Effector memory CD8-positive, alpha-beta T cell (primary cell): ENCODE measurements at regions not wholly inside any gene's neighbourhood (a gene's known extent, or its start where the extent isn't known, plus 50 kb on each side); places are given as distances from the start of the nearest gene placed in this dataset.

Source experiments
- ATAC-seq: fragments of 150-1000 bp; cut with Tn5 transposase; replicated peaks from 2 replicates; pipeline ENCODE4 v1.10.0; 2021; ENCODE audit warnings: mild to moderate bottlenecking, moderate library complexity
- DNase-seq, 3 experiments: peaks; one replicate each; pipeline ENCODE4 v3.0.0; 2021
- H3K27ac Mint-ChIP-seq, 2 donors: one replicate each; pipeline ENCODE4 v1.8.0; 2022; ENCODE audit warnings: mild to moderate bottlenecking in 2 of 2, mixed read lengths in 2 of 2, moderate library complexity in 2 of 2
- H3K27me3 Mint-ChIP-seq, 2 donors: one replicate each; pipeline ENCODE4 v1.8.0; 2022; ENCODE audit warnings: mixed read lengths in 2 of 2
- H3K36me3 Mint-ChIP-seq: one replicate; pipeline ENCODE4 v1.8.0; 2022; ENCODE audit warnings: mild to moderate bottlenecking, moderate library complexity, mixed read lengths; ENCODE audit not compliant: insufficient read depth
- H3K4me1 Mint-ChIP-seq, 2 donors: one replicate each; pipeline ENCODE4 v1.8.0; 2022; ENCODE audit warnings: low read depth in 2 of 2, mixed read lengths in 2 of 2
- H3K4me3 Mint-ChIP-seq, 2 donors: one replicate each; pipeline ENCODE4 v1.8.0; 2022; ENCODE audit warnings: mild to moderate bottlenecking in 2 of 2, mixed read lengths in 2 of 2, moderate library complexity in 2 of 2
- H3K9me3 Mint-ChIP-seq, 2 donors: one replicate each; pipeline ENCODE4 v1.8.0; 2022; ENCODE audit warnings: mixed read lengths in 2 of 2

DNA sequence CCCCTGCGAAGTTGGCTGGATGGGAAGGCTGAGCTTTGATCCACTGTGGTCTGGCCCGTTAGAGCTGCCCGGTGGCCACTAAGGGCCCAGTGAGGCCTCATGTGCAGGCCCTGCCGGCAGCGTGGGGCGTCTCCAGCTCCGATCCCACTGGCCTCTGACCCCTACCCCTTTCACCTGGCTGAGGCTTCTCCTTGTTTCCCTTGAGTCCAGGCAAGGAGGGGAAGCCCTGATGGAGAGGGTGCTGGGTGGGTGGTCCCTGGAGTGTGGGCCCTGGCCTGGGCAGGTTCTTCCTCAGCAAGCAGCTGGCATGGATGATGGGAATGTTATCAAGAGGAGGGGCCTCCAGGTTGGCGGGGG, 356.8 kb downstream of the SEC14L1 start:
- Mint-ChIP-seq H3K4me3 (no peak overlapping the region), H3K4me1 (peaks cover 13% of the 10 kb centered on the region in 2 donors), H3K36me3 (peaks cover 74% of the 10 kb centered on the region), H3K27me3 (no peaks in the 10 kb centered on the region), H3K27ac (no peak overlapping the region), H3K9me3 (no peaks in the 10 kb centered on the region)
- no peak for ATAC-seq
- DNase-seq = no peak

GRCh38 chr17:77498091-77498741, 357.4 kb downstream of the SEC14L1 start:
- no peak for DNase-seq
- no peaks in the 10 kb centered on the region for H3K9me3 Mint-ChIP-seq
- H3K4me1 Mint-ChIP-seq = peaks cover 11 to 13% of the 10 kb centered on the region in 2 donors
- H3K27me3 Mint-ChIP-seq = no peaks in the 10 kb centered on the region
- no peak overlapping the region for H3K4me3 Mint-ChIP-seq
- no peak for ATAC-seq
- peak overlapping the region in 1 of 2 donors; percentile 46 for H3K27ac Mint-ChIP-seq
- peaks cover 71% of the 10 kb centered on the region for H3K36me3 Mint-ChIP-seq

GRCh38 chr17:77498791-77499698, 358.3 kb downstream of the SEC14L1 start:
- no peak for DNase-seq
- no peak overlapping the region for H3K4me3 Mint-ChIP-seq
- H3K36me3 Mint-ChIP-seq = peaks cover 63% of the 10 kb centered on the region
- H3K27me3 Mint-ChIP-seq = no peaks in the 10 kb centered on the region
- no peaks in the 10 kb centered on the region for H3K9me3 Mint-ChIP-seq
- peaks cover 11 to 13% of the 10 kb centered on the region in 2 donors for H3K4me1 Mint-ChIP-seq
- ATAC-seq = no peak
- H3K27ac Mint-ChIP-seq = peak overlapping the region; percentile 46 to 79

DNA sequence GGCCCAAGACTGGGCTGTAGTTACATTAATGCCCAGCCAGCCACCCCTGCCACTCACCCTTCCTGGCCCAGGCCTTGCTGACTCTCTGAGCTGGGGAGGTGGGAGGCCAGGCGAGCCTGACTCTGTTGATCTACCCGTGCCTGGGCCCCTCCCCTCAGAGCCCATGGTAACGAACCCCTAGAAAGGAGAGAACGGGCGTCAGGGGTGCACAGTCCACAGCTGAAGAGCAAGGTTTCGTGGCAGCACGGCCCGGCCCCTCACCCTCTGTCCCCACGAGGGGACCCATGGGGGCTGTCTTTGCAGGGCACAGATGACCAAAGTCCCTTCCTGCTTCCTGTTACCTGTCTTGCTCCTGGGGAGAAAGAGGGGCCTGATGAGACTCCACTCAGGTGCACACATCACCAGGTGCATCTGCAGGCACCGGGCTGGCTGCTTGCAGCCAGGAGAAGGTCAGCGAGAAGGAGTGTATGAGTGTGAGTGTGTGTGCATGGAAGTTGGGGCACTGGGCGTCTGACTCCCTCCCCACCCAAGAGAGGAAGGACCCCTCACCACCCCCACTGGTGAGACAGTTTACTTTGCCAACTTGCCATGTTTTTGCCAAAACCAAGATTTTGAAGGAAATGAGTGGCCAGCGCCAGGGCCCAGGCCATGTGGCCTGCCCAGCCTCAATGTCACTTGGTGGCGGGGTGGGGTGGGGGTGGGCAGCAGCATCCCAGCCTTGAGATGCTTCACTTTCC, 359.1 kb downstream of the SEC14L1 start:
- no peaks in the 10 kb centered on the region for H3K9me3 Mint-ChIP-seq
- peak overlapping the region; percentile 46 to 79 for H3K27ac Mint-ChIP-seq
- ATAC-seq (no peak), DNase-seq (no peak)
- no peaks in the 10 kb centered on the region for H3K27me3 Mint-ChIP-seq
- H3K36me3 Mint-ChIP-seq = peaks cover 55% of the 10 kb centered on the region
- H3K4me3 Mint-ChIP-seq = no peak overlapping the region
- H3K4me1 Mint-ChIP-seq = peaks cover 10 to 11% of the 10 kb centered on the region in 2 donors

- Mint-ChIP-seq H3K27ac (no peak overlapping the region), H3K4me1 (peaks cover 7% of the 10 kb centered on the region in 2 donors), H3K36me3 (peaks cover 43% of the 10 kb centered on the region), H3K4me3 (no peak overlapping the region), H3K27me3 (no peaks in the 10 kb centered on the region), H3K9me3 (no peaks in the 10 kb centered on the region)
- no peak for DNase-seq
- no peak for ATAC-seq
These were observed 360.4 kb downstream of the SEC14L1 start for GRCh38 chr17:77501101-77501566.

DNA sequence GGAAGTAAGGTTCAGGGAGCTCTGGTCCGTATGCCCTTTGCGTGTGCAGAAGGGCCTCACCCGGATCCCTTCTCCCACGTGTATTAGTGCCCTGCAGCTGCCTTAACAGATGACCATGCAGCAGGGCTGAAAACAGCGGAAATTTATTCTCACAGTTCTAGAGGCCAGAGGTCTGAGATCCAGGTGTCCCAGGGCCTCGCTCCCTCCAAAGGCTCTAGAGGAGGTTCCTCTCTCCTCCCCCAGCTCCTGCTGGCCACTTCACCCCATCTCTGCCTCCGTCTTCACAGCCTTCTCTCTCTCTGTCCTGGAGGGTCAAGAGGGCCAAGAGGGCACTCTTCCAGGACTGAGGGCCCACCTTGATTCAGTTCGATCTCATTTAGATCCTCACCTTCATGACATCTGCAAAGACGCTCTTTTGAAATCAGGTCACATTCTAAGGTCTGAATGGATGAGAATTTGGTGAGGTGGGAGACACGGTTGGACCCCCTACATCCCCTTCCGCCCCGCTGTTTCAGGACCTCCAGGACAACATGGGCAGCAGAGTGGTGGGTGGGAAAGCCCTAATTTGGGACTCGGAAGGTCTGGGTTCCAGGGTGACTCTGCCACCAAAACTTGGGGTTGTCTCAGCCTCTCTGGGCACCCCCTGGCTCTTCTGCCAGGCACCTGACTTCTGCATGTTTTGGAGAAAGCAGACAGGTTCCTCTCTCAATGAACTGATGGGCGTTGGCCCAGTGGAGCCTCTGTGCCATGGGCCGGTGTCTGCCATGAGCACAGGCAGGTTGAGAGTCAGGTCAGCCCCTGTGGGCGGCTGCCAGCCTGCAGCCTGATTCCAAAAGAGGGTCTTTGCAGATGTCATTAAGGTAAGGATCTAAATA, 361.2 kb downstream of the SEC14L1 start:
- Mint-ChIP-seq H3K4me3 (no peak overlapping the region), H3K36me3 (peaks cover 38% of the 10 kb centered on the region), H3K4me1 (peaks cover 7% of the 10 kb centered on the region in 2 donors), H3K27me3 (no peaks in the 10 kb centered on the region), H3K9me3 (no peaks in the 10 kb centered on the region), H3K27ac (peak overlapping the region in 1 of 2 donors; percentile 65)
- ATAC-seq (no peak), DNase-seq (no peak)

- Mint-ChIP-seq H3K36me3 (peaks cover 34% of the 10 kb centered on the region), H3K4me3 (no peak overlapping the region), H3K9me3 (no peaks in the 10 kb centered on the region), H3K27ac (peak overlapping the region in 1 of 2 donors; percentile 65), H3K4me1 (peaks cover 7% of the 10 kb centered on the region in 2 donors), H3K27me3 (no peaks in the 10 kb centered on the region)
- no peak for DNase-seq
- ATAC-seq = no peak
These were observed 362.0 kb downstream of the SEC14L1 start for GRCh38 chr17:77502626-77503292.

DNA sequence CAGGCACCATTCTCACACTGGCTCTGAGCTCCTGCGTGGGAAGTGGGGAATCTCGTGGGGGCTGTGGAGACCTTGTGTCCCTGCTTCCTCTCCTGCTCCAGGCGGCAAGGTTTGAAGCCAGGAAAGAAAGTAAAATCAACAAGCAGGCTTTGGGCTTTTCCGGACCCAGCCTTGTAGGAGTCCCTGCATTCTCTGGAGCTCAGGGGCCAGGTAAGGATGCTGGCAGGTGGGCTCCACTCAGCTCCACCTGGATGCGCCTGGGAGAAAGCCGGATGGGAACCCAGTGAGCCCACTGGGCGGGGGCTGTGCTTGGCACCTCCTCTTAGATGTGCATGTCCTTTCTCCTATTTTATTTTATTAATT, 362.5 kb downstream of the SEC14L1 start:
- H3K4me3 Mint-ChIP-seq = no peak overlapping the region
- no peak overlapping the region for H3K27ac Mint-ChIP-seq
- no peak for DNase-seq
- H3K27me3 Mint-ChIP-seq = no peaks in the 10 kb centered on the region
- no peaks in the 10 kb centered on the region for H3K9me3 Mint-ChIP-seq
- ATAC-seq = no peak
- H3K4me1 Mint-ChIP-seq = peaks cover 7% of the 10 kb centered on the region in 2 donors
- H3K36me3 Mint-ChIP-seq = peaks cover 34% of the 10 kb centered on the region

DNA sequence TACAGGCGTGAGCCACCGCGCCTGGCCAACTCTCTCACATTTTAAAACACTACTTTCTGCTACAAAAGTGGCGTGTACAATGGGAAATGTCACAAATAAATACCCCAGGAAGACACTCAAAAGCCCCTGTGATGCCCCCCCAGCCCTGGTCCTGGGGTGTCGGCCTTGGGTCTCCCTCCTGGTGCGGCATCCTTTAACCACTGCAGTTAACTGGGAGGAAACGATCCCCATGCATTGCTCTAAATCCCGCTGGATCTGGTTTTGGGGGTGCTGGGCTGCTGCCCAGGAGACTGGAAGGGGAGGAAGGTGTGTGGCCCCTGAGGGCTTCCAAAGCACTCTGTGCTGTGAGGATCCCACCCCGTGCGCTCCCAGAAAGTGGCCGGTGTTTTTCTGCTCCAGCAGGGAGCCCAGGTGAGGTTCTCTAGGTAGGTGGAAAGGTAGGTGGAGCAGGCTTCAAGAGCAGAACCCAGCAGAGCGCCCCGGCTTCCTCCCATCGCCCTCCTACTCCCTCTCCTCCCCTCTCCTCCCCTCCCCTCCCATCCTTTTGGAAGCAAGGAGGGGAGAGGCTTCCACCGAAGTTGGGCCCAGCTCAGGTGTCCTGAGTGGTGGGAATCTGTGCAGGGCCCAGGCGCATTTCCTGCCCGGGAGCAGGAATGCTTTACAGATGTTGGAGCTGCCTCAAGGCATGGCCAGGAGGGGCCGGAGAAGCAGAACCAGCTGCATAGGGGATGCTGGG, 363.3 kb downstream of the SEC14L1 start:
- Mint-ChIP-seq H3K27me3 (no peaks in the 10 kb centered on the region), H3K36me3 (peaks cover 28% of the 10 kb centered on the region), H3K27ac (no peak overlapping the region), H3K4me3 (no peak overlapping the region), H3K9me3 (no peaks in the 10 kb centered on the region), H3K4me1 (peaks cover 7% of the 10 kb centered on the region in 2 donors)
- no peak for DNase-seq
- no peak for ATAC-seq

DNA sequence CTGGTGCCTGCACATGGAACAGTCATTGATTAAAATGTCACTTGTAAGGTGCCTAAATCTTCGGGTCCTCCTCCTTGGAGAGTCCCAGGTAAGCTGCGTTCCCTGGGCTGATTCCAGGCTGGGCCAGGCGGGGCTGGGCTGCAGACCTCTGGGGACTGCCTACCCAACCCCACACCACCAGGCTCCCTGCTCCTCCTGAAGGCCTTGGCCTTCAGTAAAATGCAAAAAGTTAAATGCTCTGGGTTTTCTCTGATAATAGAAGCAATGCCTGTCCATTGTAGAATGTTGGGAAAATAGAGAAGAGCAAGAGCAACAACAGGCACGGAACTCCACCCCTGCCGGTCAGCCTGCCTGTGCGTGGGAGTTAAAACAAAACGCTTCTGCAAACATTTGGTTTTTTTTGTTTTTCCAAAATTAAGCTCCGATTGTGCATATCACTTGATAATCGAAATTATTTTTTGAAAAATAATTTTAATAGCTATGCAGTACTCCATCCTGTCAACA, 363.9 kb downstream of the SEC14L1 start:
- no peak overlapping the region for H3K4me3 Mint-ChIP-seq
- H3K27me3 Mint-ChIP-seq = no peaks in the 10 kb centered on the region
- H3K9me3 Mint-ChIP-seq = no peaks in the 10 kb centered on the region
- DNase-seq = no peak
- H3K4me1 Mint-ChIP-seq = peaks cover under 1 to 4% of the 10 kb centered on the region in 2 donors
- peaks cover 22% of the 10 kb centered on the region for H3K36me3 Mint-ChIP-seq
- H3K27ac Mint-ChIP-seq = no peak overlapping the region
- ATAC-seq = no peak

DNA sequence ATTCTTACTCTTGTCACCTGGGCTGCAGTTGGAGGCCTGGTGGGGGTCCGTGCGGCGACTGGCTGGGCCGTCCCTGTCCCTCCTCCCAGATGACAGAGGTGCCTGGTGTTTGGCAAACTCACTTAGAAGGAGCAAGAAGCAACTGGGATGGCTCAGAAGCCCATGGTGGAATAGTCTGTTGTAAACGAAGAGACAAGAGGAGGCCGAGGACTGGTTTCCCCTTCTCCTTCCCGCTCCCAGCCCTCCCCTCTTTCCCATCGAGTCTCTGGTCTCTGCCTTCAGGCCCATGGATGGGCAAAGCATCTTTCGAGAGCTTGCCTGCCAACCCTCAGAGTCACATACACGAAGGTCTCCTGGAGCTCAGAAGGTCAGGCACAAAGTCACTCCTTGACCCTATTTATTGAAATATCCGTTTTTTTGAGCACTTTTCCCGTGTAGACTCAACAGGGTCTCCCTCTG, 364.4 kb downstream of the SEC14L1 start:
- H3K36me3 Mint-ChIP-seq = peaks cover 18% of the 10 kb centered on the region
- no peaks in the 10 kb centered on the region for H3K9me3 Mint-ChIP-seq
- H3K4me1 Mint-ChIP-seq = peaks cover 0 to 4% of the 10 kb centered on the region in 2 donors
- no peak overlapping the region for H3K27ac Mint-ChIP-seq
- ATAC-seq = no peak
- no peak overlapping the region for H3K4me3 Mint-ChIP-seq
- no peaks in the 10 kb centered on the region for H3K27me3 Mint-ChIP-seq
- no peak for DNase-seq
